ENCODE measurements at regions not wholly inside any gene's neighbourhood (a gene's known extent, or its start where the extent isn't known, plus 50 kb on each side); places are given as distances from the start of the nearest gene placed in this dataset.
"Not testable (repeated sequence)": the region's sequence is repeated elsewhere in the genome, so short reads cannot be mapped to it uniquely, and the experiment has no call there.

DNA sequence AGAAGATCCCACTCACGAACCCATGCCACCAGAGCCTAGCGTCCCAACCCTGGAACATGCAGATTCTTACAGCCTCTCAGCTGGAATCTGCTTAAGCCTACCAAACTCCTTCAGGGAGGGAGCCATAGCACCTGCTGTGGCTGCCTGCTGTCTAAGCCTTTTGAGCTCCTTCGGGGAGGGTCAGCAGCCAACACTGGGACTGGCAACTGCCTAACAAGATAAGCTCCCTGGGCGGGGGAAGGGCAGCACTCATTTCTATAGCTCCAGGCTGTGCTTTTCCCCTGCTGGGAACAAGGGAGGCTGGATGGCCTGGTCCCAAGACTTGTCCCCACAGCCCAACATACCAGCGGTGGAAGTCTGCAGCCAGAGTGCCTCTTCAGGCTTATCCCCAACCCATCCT is 199.1 kb upstream of the OR13F1 start:
- peaks cover 0 to 18% of the 10 kb centered on the region in 2 experiments for H3K9me3 ChIP-seq (ENCODE audit: control insufficient read depth in 1 of 2, insufficient read depth in 1 of 2, low read length in 2 of 2)
- no peak overlapping the region for H3K27ac Mint-ChIP-seq
- intact Hi-C loops (cut with DNase I, micrococcal nuclease): no loop called here
- H3K4me3 ChIP-seq (ENCODE audit: low read length): no peak overlapping the region
- no peaks in the 10 kb centered on the region for H3K4me1 ChIP-seq (ENCODE audit: insufficient read depth, low read length)
- no peaks in the 10 kb centered on the region for H3K36me3 Mint-ChIP-seq (ENCODE audit: low read depth)
- DNase-seq: no peak
- H3K27me3 Mint-ChIP-seq: peaks cover 4% of the 10 kb centered on the region
- no peak for ATAC-seq (ENCODE audit: poor library complexity)
- no peaks in the 10 kb centered on the region for H3K4me1 Mint-ChIP-seq (ENCODE audit: low read depth)
- ChIA-PET CTCF (no interaction called here), POLR2A (no interaction called here)
- H3K9me3 Mint-ChIP-seq: peaks cover 3% of the 10 kb centered on the region
- no peak overlapping the region for H3K27ac ChIP-seq (ENCODE audit: low read depth in 1 of 2, low read length in 2 of 2)
- H3K27me3 ChIP-seq (ENCODE audit: control insufficient read depth in 1 of 2, insufficient read depth in 2 of 2, low read length in 2 of 2): no peaks in the 10 kb centered on the region
- H3K4me3 Mint-ChIP-seq: no peak overlapping the region
- H3K36me3 ChIP-seq (ENCODE audit: insufficient read depth, low read length): no peaks in the 10 kb centered on the region
- TF ChIP-seq, protein P1, sequence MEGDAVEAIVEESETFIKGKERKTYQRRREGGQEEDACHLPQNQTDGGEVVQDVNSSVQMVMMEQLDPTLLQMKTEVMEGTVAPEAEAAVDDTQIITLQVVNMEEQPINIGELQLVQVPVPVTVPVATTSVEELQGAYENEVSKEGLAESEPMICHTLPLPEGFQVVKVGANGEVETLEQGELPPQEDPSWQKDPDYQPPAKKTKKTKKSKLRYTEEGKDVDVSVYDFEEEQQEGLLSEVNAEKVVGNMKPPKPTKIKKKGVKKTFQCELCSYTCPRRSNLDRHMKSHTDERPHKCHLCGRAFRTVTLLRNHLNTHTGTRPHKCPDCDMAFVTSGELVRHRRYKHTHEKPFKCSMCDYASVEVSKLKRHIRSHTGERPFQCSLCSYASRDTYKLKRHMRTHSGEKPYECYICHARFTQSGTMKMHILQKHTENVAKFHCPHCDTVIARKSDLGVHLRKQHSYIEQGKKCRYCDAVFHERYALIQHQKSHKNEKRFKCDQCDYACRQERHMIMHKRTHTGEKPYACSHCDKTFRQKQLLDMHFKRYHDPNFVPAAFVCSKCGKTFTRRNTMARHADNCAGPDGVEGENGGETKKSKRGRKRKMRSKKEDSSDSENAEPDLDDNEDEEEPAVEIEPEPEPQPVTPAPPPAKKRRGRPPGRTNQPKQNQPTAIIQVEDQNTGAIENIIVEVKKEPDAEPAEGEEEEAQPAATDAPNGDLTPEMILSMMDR (IDR thresholded peaks at IDR 0.05): no peak

DNA sequence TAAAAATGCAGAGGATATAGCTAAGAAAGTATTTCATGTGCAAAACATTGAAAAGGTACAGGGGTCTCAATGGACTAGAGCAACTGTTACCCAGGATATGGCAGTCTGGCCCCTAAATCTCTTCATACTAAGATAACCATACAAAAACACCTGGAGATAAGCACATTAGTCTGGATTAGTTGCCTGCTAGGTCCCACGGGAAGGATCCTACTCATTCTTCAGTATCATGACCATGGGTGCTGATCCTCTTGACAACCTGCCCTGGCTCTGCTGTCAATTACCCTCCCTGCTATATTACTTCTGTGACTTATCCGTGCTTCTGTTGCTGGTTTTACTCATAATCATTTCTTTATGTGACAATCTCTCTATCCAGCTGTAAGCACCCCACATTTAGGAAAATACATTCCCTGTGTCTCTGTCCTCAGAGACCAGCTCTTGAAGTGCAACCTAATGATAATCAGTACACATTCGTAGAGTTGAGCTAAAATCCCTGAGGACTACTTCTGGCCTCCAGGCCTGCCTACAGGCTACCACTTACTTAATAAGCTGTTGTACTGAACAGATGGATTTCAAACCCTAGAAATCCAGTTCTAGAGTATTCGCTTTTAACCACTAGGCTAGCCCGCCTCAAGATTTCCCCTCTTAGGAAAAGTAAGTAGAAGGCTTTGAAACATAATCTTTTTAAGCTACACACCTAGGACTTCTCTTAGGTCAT is 190.5 kb upstream of the OR13F1 start:
- intact Hi-C loops (cut with DNase I, micrococcal nuclease): no loop called here
- Histone ChIP-seq H3K9me3 (ENCODE audit: control insufficient read depth in 1 of 2, insufficient read depth in 1 of 2, low read length in 2 of 2) (peaks cover 0 to 9% of the 10 kb centered on the region in 2 experiments), H3K4me1 (ENCODE audit: insufficient read depth, low read length) (no peaks in the 10 kb centered on the region), H3K36me3 (ENCODE audit: insufficient read depth, low read length) (no peaks in the 10 kb centered on the region), H3K27me3 (ENCODE audit: control insufficient read depth in 1 of 2, insufficient read depth in 2 of 2, low read length in 2 of 2) (no peaks in the 10 kb centered on the region), H3K4me3 (ENCODE audit: low read length) (no peak overlapping the region), H3K27ac (ENCODE audit: low read depth in 1 of 2, low read length in 2 of 2) (no peak overlapping the region)
- no peaks in the 10 kb centered on the region for H3K27me3 Mint-ChIP-seq
- no peaks in the 10 kb centered on the region for H3K36me3 Mint-ChIP-seq (ENCODE audit: low read depth)
- CTCF ChIA-PET: no interaction called here
- no peaks in the 10 kb centered on the region for H3K4me1 Mint-ChIP-seq (ENCODE audit: low read depth)
- H3K4me3 Mint-ChIP-seq: no peak overlapping the region
- POLR2A ChIA-PET: interaction anchor here (0.6 kb wide), 1 partner anchor 15 kb away, joined by 3 read pairs; no protein-coding TSS in a partner anchor
- DNase-seq: no peak
- peaks cover 2% of the 10 kb centered on the region for H3K9me3 Mint-ChIP-seq
- ATAC-seq (ENCODE audit: poor library complexity): no peak
- H3K27ac Mint-ChIP-seq: no peak overlapping the region
- TF ChIP-seq, protein P1 (IDR thresholded peaks at IDR 0.05): no peak

DNA sequence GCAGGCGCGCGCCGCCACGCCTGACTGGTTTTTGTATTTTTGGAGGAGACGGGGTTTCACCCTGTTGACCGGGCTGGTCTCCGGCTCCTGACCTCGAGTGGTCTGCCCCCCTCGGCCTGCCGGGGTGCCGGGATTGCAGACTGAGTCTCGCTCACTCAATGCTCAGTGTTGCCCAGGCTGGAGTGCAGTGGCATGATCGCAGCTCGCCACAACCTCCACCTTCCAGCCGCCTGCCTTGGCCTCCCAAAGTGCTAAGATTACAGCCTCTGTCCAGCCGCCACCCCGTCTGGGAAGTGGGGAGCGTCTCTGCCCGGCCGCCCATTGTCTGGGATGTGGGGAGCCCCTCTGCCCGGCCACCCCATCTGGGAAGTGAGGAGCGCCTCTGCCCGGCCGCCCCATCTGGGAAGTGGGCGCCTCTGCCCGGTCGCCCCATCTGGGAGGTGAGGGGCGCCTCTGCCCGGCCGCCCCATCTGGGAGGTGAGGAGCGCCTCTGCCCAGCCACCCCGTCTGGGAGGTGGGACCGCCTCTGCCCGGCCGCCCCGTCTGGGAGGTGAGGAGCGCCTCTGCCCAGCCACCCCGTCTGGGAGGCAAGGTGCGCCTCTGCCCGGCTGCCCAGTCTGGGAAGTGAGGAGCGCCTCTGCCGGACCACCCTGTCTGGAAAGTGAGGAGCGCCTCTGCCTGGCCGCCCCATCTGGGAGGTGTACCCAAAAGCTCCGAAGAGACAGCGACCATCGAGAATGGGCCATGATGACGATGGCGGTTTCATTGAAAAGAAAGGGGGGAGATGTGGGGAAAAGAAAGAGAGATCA is 187.7 kb upstream of the OR13F1 start:
- H3K27me3 Mint-ChIP-seq; H3K27ac Mint-ChIP-seq; POLR2A ChIA-PET; H3K4me1 Mint-ChIP-seq (ENCODE audit: low read depth); H3K4me3 Mint-ChIP-seq; DNase-seq; H3K9me3 Mint-ChIP-seq; H3K27me3 ChIP-seq (ENCODE audit: control insufficient read depth in 1 of 2, insufficient read depth in 2 of 2, low read length in 2 of 2); H3K4me1 ChIP-seq (ENCODE audit: insufficient read depth, low read length); H3K27ac ChIP-seq (ENCODE audit: low read depth in 1 of 2, low read length in 2 of 2); H3K36me3 ChIP-seq (ENCODE audit: insufficient read depth, low read length); H3K4me3 ChIP-seq (ENCODE audit: low read length); H3K36me3 Mint-ChIP-seq (ENCODE audit: low read depth); ATAC-seq (ENCODE audit: poor library complexity); H3K9me3 ChIP-seq (ENCODE audit: control insufficient read depth in 1 of 2, insufficient read depth in 1 of 2, low read length in 2 of 2); intact Hi-C loops (cut with DNase I, micrococcal nuclease): not testable (repeated sequence)
- CTCF ChIA-PET: interaction anchor here (0.6 kb wide), 1 partner anchor 551 kb away, joined by 3 read pairs; no protein-coding TSS in a partner anchor
